IMR-90 (cell line): ENCODE measurements at regions not wholly inside any gene's neighbourhood (a gene's known extent, or its start where the extent isn't known, plus 50 kb on each side); places are given as distances from the start of the nearest gene placed in this dataset.

ENCODE experiments used
- CEBPB ChIP-seq: IDR thresholded peaks from 2 replicates; pipeline ENCODE4 v1.6.1; 2012; ENCODE audit warnings: low read depth, low read length, improper control_type of control experiment
- CTCF ChIP-seq: conservative IDR thresholded peaks from 2 replicates; pipeline ENCODE4 v1.5.1; 2012; ENCODE audit warnings: mild to moderate bottlenecking, low read depth, low read length, improper control_type of control experiment
- ELK1 ChIP-seq: fragments of 150-350 bp; IDR thresholded peaks from 2 replicates; pipeline ENCODE4 v1.6.1; 2016; ENCODE audit warnings: low read depth, mild to moderate bottlenecking, low read length, moderate library complexity, borderline replicate concordance
- FOS ChIP-seq: fragments of 150-350 bp; IDR thresholded peaks from 2 replicates; pipeline ENCODE4 v1.6.1; 2016; ENCODE audit warnings: low read depth, low read length
- MXI1 ChIP-seq: IDR thresholded peaks from 2 replicates; pipeline ENCODE4 v1.6.1; 2012; ENCODE audit warnings: low read depth, mild to moderate bottlenecking, low read length, moderate library complexity, borderline replicate concordance
- POLR2A ChIP-seq: IDR thresholded peaks from 2 replicates; pipeline ENCODE4 v1.6.1; 2012; ENCODE audit warnings: mild to moderate bottlenecking, low read depth, low read length
- RAD21 ChIP-seq: IDR thresholded peaks from 2 replicates; pipeline ENCODE4 v1.6.1; 2012; ENCODE audit warnings: low read length, improper control_type of control experiment
- RCOR1 ChIP-seq: IDR thresholded peaks from 2 replicates; pipeline ENCODE4 v1.6.1; 2012; ENCODE audit warnings: mild to moderate bottlenecking, low read length, improper control_type of control experiment; ENCODE audit not compliant: insufficient replicate concordance
- RFX5 ChIP-seq: IDR thresholded peaks from 2 replicates; pipeline ENCODE4 v1.8.0; 2012; ENCODE audit warnings: low read depth, mild to moderate bottlenecking, low read length, moderate library complexity
- SMC3 ChIP-seq: fragments of 150-350 bp; IDR thresholded peaks from 2 replicates; pipeline ENCODE4 v1.6.1; 2016; ENCODE audit warnings: low read depth, mild to moderate bottlenecking, antibody characterized with exemption, low read length, moderate library complexity
- USF2 ChIP-seq: fragments of 150-350 bp; IDR thresholded peaks from 2 replicates; pipeline ENCODE4 v1.6.1; 2017; ENCODE audit warnings: mild to moderate bottlenecking, antibody characterized with exemption, low read length, low read depth

GRCh38 chr1:88003255-88003654 lies 674.6 kb downstream of the LMO4 start:
- TF ChIP-seq RCOR1 (no peak), USF2 (no peak), RFX5 (no peak), CTCF (no peak), POLR2A (no peak), FOS (no peak), ELK1 (no peak), SMC3 (no peak), CEBPB (no peak), RAD21 (no peak), MXI1 (no peak)
